Adrenal gland (tissue), 9 donors: ENCODE measurements at regions not wholly inside any gene's neighbourhood (a gene's known extent, or its start where the extent isn't known, plus 50 kb on each side); places are given as distances from the start of the nearest gene placed in this dataset.

ENCODE experiments used
- DNase-seq, 7 donors: peaks; one replicate each; pipeline ENCODE4 v3.0.0-alpha.2; 2019 to 2020
- H3K27ac ChIP-seq, 5 donors: fragments of 200-600 bp; sonication (generic) in 4 of 5; 1 replicate in 3 of 5; 2 replicates in 2 of 5; pipeline versions ENCODE4 v1.5.1 to v1.8.0; 2016 to 2020; ENCODE audit warnings: mild to moderate bottlenecking in 1 of 5
- H3K27me3 ChIP-seq: fragments of 200-600 bp; 2 replicates; pipeline ENCODE4 v1.8.0; 2021
- H3K36me3 ChIP-seq, 2 donors: fragments of 200-600 bp; replicated peaks in 1 of 2; 1 replicate in 1 of 2; 2 replicates in 1 of 2; pipeline versions ENCODE4 v1.5.1 to v1.8.0; 2018 to 2022
- H3K4me1 ChIP-seq, 2 donors: fragments of 200-600 bp; replicated peaks in 1 of 2; 1 replicate in 1 of 2; 2 replicates in 1 of 2; pipeline versions ENCODE4 v1.5.1 to v1.8.0; 2018 to 2021
- H3K4me3 ChIP-seq, 4 donors: fragments of 200-600 bp; sonication (generic) in 3 of 4; one replicate each; pipeline ENCODE4 v1.5.1; 2016 to 2018
- H3K9me3 ChIP-seq, 3 donors: fragments of 200-600 bp; sonication (generic) in 1 of 3; replicated peaks in 1 of 3; 1 replicate in 2 of 3; 2 replicates in 1 of 3; pipeline versions ENCODE4 v1.5.1 to v1.8.0; 2016 to 2021
- POLR2A ChIP-seq, 2 donors: fragments of 450-650 bp; IDR thresholded peaks; one replicate each; pipeline ENCODE4 v1.6.1; 2017; ENCODE audit warnings: antibody characterized with exemption in 2 of 2, mild to moderate bottlenecking in 2 of 2, moderate library complexity in 1 of 2
- WGBS, 4 donors: extraction: QIAGEN DNeasy Blood & Tissue Kit in 2 of 4; methylation state at CpG; one replicate each; pipeline versions ENCODE4 v1.1.5 to v1.1.7; 2013 to 2017; 5-methylcytosine and 5-hydroxymethylcytosine counted together
- intact Hi-C, 2 donors: fragments of 100-400 bp; cut with DNase I; formaldehyde crosslinking; loops; one replicate each; pipeline versions ENCODE4 v1.14.1 to v1.15.0; 2022 to 2023
- TF ChIP-seq, protein P1 (sequence below), 6 experiments: fragments of 450-650 bp in 4 of 6; fragments of 200-600 bp in 2 of 6; sonication (generic) in 1 of 6; IDR thresholded peaks; 1 replicate in 5 of 6; 2 replicates in 1 of 6; pipeline versions ENCODE4 v1.5.1 to v1.8.0; 2016 to 2021; ENCODE audit warnings: antibody characterized with exemption in 6 of 6, mild to moderate bottlenecking in 2 of 6, moderate library complexity in 1 of 6
- donor health status: healthy with polysubstance abuse.
- donor health status: Bipolar disorder and iron deficiency.
- donor health status: DM: yes; HTN: yes; CAD: no.
- donor health status: DM: no; HTN: no; CAD: no.
- donor health status: DM: no; HTN: no; CAD: no.

DNA sequence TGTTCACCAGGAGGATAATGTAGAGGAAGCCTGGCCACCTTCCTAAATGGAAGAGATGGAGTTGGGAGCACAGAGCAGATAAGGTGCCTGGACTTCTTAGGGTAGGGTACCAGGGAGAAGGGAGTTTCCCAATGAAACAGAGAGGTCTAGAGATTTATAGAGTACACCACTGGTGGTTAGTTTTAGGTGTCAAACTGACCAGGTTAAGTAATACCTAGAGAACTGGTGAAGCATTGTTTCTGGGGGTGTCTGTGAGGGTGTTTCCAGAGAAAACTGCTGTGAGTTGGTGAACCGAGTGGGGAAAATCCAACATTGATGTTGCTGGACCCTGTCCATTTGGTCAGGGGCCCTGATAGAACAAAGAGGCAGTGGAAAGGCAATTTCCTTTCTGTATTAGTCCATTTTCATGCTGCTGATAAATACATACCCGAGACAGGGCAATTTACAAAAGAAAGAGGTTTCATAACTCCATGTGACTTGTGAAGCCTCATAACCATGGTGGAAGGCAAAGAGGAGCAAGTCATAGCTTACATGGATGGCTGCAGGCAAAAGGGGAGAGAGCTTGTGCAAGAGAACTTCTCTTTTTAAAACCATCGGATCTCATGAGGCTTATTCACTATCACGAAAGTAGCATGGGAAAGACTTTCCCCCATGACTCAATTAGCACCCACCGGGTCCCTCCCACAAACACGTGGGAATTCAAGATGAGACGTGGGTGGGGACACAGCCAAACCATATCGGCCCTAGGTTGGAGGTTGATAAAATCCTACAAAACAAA is 260.8 kb downstream of the CBLN2 start:
- TF ChIP-seq, protein P1, sequence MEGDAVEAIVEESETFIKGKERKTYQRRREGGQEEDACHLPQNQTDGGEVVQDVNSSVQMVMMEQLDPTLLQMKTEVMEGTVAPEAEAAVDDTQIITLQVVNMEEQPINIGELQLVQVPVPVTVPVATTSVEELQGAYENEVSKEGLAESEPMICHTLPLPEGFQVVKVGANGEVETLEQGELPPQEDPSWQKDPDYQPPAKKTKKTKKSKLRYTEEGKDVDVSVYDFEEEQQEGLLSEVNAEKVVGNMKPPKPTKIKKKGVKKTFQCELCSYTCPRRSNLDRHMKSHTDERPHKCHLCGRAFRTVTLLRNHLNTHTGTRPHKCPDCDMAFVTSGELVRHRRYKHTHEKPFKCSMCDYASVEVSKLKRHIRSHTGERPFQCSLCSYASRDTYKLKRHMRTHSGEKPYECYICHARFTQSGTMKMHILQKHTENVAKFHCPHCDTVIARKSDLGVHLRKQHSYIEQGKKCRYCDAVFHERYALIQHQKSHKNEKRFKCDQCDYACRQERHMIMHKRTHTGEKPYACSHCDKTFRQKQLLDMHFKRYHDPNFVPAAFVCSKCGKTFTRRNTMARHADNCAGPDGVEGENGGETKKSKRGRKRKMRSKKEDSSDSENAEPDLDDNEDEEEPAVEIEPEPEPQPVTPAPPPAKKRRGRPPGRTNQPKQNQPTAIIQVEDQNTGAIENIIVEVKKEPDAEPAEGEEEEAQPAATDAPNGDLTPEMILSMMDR (IDR thresholded peaks at IDR 0.05): no peak
- TF ChIP-seq POLR2A (IDR thresholded peaks at IDR 0.05): no peak
- 67 to 76% (median 73%) methylated on average over 8 of the region's 8 CpGs for WGBS, 4 donors
- no peak for DNase-seq
- Histone ChIP-seq H3K27me3 (no peaks in the 10 kb centered on the region), H3K4me1 (no peaks in the 10 kb centered on the region), H3K27ac (no peak overlapping the region), H3K36me3 (no peaks in the 10 kb centered on the region), H3K9me3 (no peaks in the 10 kb centered on the region), H3K4me3 (no peak overlapping the region)
- intact Hi-C loops: no loop called here

DNA sequence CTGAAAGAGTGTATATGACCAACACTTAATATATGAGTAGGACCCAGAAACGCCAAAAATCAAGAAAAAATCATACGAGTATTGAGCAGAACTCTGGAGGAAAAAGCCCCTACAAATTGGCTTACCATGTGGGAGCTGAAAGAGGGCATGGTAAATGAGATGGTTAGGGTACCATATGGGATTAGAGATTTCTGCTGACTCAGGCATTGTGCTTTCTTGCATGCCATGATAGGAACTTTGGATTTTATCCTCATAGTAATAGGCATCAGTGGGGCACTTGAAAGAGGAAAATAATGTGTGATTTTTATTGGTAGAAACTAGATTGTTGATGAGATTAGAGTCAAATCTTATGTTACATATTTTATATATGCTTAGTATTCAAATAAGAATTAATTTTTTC is 271.1 kb downstream of the CBLN2 start:
- no peak for TF ChIP-seq POLR2A (IDR thresholded peaks at IDR 0.05)
- TF ChIP-seq, protein P1 (IDR thresholded peaks at IDR 0.05): no peak

DNA sequence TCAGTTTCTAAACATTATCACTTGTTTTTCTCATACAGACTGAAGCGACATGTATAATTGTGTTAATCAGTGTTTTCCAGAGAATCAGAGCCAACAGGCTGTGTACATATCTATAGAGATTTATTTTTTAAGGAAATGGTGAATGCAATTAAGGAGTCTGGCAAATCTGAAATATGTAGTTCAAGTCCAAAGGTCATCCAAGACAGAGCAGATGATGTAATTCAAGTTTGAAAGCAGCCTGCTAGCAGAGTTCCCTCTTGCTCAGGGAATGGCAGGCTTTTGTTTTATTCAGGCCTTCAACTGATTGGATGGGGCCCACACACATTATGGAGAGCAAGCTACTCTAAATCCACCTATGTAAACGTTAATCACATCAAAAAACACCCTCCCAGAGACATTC is 282.6 kb downstream of the CBLN2 start:
- intact Hi-C loops: no loop called here
- H3K27ac ChIP-seq: no peak overlapping the region
- H3K27me3 ChIP-seq: no peaks in the 10 kb centered on the region
- DNase-seq: no peak
- no peak overlapping the region for H3K4me3 ChIP-seq
- H3K36me3 ChIP-seq: no peaks in the 10 kb centered on the region
- H3K9me3 ChIP-seq: peaks cover 0 to 5% (median 0%) of the 10 kb centered on the region in 3 donors
- WGBS, 4 donors: 27 to 40% (median 35%) methylated on average over 2 of the region's 2 CpGs
- H3K4me1 ChIP-seq: no peaks in the 10 kb centered on the region
- TF ChIP-seq POLR2A (IDR thresholded peaks at IDR 0.05): no peak
- TF ChIP-seq, protein P1 (IDR thresholded peaks at IDR 0.05): no peak

More for the DNA sequence above, 271.1 kb downstream of the CBLN2 start:
- no peak overlapping the region for H3K4me3 ChIP-seq
- intact Hi-C loops: no loop called here
- no peaks in the 10 kb centered on the region for H3K9me3 ChIP-seq
- H3K27ac ChIP-seq: no peak overlapping the region
- no peaks in the 10 kb centered on the region for H3K27me3 ChIP-seq
- H3K36me3 ChIP-seq: no peaks in the 10 kb centered on the region
- DNase-seq: no peak
- WGBS, 4 donors: 61 to 80% (median 71%) methylated on average over 2 of the region's 2 CpGs
- no peaks in the 10 kb centered on the region for H3K4me1 ChIP-seq

DNA sequence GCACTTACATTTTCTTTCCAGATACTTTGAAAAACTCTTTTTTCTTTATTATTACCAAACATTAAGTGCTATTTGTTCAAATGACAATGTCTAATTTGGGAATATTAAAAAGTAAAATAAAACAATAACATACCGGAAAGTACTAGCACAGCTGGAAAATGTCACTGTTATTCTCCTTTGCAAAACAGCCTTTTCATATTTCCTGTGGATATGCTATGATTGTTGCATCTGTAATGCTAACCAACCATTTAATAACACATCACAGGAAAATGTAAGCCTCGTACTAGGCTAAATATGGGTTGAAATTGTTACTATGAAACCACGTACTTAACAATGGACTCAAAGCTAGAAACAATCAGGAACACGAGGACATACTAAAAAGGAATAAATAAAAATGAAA is 298.1 kb downstream of the CBLN2 start:
- H3K27ac ChIP-seq: no peak overlapping the region
- 54 to 59% (median 54%) methylated on average over 4 of the region's 4 CpGs for WGBS, 4 donors
- no peaks in the 10 kb centered on the region for H3K36me3 ChIP-seq
- intact Hi-C loops: no loop called here
- no peaks in the 10 kb centered on the region for H3K9me3 ChIP-seq
- no peak overlapping the region for H3K4me3 ChIP-seq
- TF ChIP-seq, protein P1 (IDR thresholded peaks at IDR 0.05): no peak
- TF ChIP-seq POLR2A (IDR thresholded peaks at IDR 0.05): no peak
- no peaks in the 10 kb centered on the region for H3K27me3 ChIP-seq
- DNase-seq: no peak
- no peaks in the 10 kb centered on the region for H3K4me1 ChIP-seq
